ENCODE measurements at regions not wholly inside any gene's neighbourhood (a gene's known extent, or its start where the extent isn't known, plus 50 kb on each side); places are given as distances from the start of the nearest gene placed in this dataset.

- Mint-ChIP-seq H3K9me3 (no peaks in the 10 kb centered on the region), H3K27ac (no peak overlapping the region)
- ATAC-seq (ENCODE audit: low read depth) = no peak
Observed at GRCh38 chr2:2638547-2639220, 307.6 kb upstream of the MYT1L start.

DNA sequence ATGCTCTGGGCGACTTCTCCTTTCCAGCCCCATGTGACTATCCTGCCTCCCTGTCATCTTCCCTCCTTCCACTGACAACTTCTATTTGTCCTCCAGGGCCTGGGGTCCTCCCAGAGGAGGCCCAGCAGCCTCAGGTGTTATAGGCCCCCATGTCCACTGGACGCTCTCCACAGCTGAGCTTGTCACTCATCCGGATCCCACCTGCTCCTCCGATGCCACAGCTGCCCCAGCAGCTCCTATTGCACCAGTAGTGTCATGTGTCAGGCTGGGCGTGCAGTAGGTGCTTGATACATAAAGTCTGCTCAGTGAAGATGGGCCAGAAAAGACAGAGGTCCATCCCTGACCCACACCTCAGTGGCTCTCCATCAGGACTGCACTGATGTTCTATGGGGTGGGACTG lies 305.7 kb upstream of the MYT1L start:
- Mint-ChIP-seq H3K4me3 (no peak overlapping the region), H3K27me3 (peaks cover 7% of the 10 kb centered on the region), H3K27ac (no peak overlapping the region), H3K36me3 (no peaks in the 10 kb centered on the region), H3K4me1 (no peaks in the 10 kb centered on the region), H3K9me3 (no peaks in the 10 kb centered on the region)
- ATAC-seq (ENCODE audit: low read depth) (no peak), DNase-seq (ENCODE audit: low spot score in 2 of 2) (no peak)

More at GRCh38 chr2:2638547-2639220, 307.6 kb upstream of the MYT1L start:
- H3K36me3 Mint-ChIP-seq = no peaks in the 10 kb centered on the region
- no peaks in the 10 kb centered on the region for H3K4me1 Mint-ChIP-seq
- peaks cover 7% of the 10 kb centered on the region for H3K27me3 Mint-ChIP-seq
- no peak for DNase-seq (ENCODE audit: low spot score in 2 of 2)
- no peak overlapping the region for H3K4me3 Mint-ChIP-seq

GRCh38 chr2:2635025-2635528 lies 304.0 kb upstream of the MYT1L start:
- Mint-ChIP-seq H3K9me3 (peaks cover 5% of the 10 kb centered on the region), H3K27me3 (peaks cover 7% of the 10 kb centered on the region), H3K36me3 (no peaks in the 10 kb centered on the region), H3K27ac (no peak overlapping the region), H3K4me1 (no peaks in the 10 kb centered on the region), H3K4me3 (no peak overlapping the region)
- ATAC-seq (ENCODE audit: low read depth) (no peak), DNase-seq (ENCODE audit: low spot score in 2 of 2) (no peak)

DNA sequence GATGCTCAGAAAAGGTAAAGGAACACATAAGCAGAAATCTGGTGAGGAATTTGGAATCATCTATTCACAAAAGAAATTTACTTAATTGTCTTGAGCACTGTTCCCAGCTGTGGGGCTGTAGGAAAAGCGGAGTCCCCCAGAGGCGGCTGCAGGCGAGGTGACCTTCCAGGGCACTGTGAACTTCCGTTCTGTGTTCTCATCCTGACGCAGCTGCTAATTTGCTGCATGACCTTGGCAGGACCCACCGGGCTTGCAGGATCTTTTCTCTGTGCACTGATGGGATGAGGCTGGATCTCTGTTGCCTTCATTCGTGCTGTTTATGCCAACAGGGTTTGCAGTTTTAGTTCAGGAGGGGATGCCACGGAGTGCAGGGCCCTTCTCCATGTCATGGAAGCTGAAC lies 301.9 kb upstream of the MYT1L start:
- H3K9me3 Mint-ChIP-seq = peaks cover 5% of the 10 kb centered on the region
- no peaks in the 10 kb centered on the region for H3K4me1 Mint-ChIP-seq
- no peak overlapping the region for H3K4me3 Mint-ChIP-seq
- no peaks in the 10 kb centered on the region for H3K36me3 Mint-ChIP-seq
- H3K27me3 Mint-ChIP-seq = peaks cover 4% of the 10 kb centered on the region
- no peak overlapping the region for H3K27ac Mint-ChIP-seq
- no peak for DNase-seq (ENCODE audit: low spot score in 2 of 2)
- no peak for ATAC-seq (ENCODE audit: low read depth)

DNA sequence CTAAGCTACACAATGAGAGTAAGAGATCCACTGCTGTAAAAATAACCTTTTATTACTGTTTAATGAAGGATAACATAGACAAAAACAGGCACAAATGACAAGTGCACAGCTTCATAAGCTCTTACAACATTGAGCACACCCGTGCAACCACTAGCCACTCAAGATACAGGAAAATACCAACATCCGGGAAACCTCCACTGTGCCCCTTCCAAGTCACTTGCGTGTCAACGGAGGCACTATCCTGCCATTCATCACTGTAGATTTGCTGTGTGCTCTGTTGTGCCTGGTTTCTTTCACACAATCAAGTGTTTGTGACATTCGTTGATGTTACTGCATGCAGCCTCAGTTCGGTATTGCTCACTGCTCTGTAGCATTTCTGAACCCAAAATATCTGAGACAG lies 292.9 kb upstream of the MYT1L start:
- ATAC-seq (ENCODE audit: low read depth) = no peak
- Mint-ChIP-seq H3K4me3 (no peak overlapping the region), H3K36me3 (no peaks in the 10 kb centered on the region), H3K27me3 (peaks cover 3% of the 10 kb centered on the region), H3K27ac (no peak overlapping the region), H3K9me3 (peaks cover 4% of the 10 kb centered on the region), H3K4me1 (no peaks in the 10 kb centered on the region)
- DNase-seq (ENCODE audit: low spot score in 2 of 2) = no peak

GRCh38 chr2:2621855-2622254 lies 290.8 kb upstream of the MYT1L start:
- Mint-ChIP-seq H3K27me3 (peaks cover 4% of the 10 kb centered on the region), H3K4me1 (no peaks in the 10 kb centered on the region), H3K4me3 (no peak overlapping the region), H3K36me3 (no peaks in the 10 kb centered on the region), H3K27ac (no peak overlapping the region), H3K9me3 (peaks cover 6% of the 10 kb centered on the region)
- peak; percentile 70 for ATAC-seq (ENCODE audit: low read depth)
- no peak for DNase-seq (ENCODE audit: low spot score in 2 of 2)

GRCh38 chr2:2620604-2621003 lies 289.5 kb upstream of the MYT1L start:
- DNase-seq (ENCODE audit: low spot score in 2 of 2) = no peak
- Mint-ChIP-seq H3K9me3 (peaks cover 7% of the 10 kb centered on the region), H3K4me3 (no peak overlapping the region), H3K36me3 (no peaks in the 10 kb centered on the region), H3K27me3 (peaks cover 8% of the 10 kb centered on the region), H3K4me1 (no peaks in the 10 kb centered on the region), H3K27ac (no peak overlapping the region)
- ATAC-seq (ENCODE audit: low read depth) = no peak

DNA sequence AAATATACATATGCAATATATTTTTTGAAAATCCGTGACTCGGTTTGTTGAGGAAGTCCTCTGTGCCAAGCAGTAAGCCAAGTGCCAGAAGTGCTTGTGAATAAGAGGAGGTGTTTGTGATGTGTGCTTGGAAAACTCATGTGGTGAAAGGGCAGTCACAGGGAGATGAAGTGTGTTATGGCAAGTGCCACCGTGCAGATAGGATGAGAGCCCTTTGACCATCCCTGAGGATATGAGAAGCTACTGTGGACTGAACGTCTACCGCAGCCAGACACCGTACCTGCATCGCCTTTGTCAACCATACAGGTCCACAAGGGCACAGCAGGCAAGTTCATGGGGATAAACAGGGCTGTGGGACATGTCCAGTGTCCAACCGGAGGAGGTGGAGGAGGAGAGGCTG lies 288.9 kb upstream of the MYT1L start:
- H3K9me3 Mint-ChIP-seq = peaks cover 7% of the 10 kb centered on the region
- H3K27ac Mint-ChIP-seq = no peak overlapping the region
- DNase-seq (ENCODE audit: low spot score in 2 of 2) = no peak
- no peak for ATAC-seq (ENCODE audit: low read depth)
- no peak overlapping the region for H3K4me3 Mint-ChIP-seq
- no peaks in the 10 kb centered on the region for H3K4me1 Mint-ChIP-seq
- peaks cover 8% of the 10 kb centered on the region for H3K27me3 Mint-ChIP-seq
- no peaks in the 10 kb centered on the region for H3K36me3 Mint-ChIP-seq

DNA sequence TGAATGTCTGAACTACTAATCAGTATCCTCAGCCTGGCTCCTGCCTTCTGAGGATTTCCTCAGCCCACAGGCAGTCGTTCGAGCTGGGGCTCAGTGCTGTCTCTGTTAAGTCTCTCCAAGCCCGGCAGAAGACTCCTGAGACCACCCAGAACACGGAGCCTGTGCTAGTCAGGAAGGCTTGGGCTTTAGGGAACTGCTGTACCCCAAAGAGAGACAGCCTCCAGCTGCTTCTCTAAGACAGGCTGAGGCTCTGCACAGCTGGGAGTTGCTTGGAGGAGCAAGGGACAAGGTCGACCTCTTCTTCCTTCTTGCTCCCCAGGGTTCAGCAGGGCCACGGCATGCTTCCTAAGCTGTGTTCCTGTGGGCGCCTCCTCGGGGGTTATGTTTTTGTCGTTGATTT lies 283.4 kb upstream of the MYT1L start:
- H3K36me3 Mint-ChIP-seq = no peaks in the 10 kb centered on the region

DNA sequence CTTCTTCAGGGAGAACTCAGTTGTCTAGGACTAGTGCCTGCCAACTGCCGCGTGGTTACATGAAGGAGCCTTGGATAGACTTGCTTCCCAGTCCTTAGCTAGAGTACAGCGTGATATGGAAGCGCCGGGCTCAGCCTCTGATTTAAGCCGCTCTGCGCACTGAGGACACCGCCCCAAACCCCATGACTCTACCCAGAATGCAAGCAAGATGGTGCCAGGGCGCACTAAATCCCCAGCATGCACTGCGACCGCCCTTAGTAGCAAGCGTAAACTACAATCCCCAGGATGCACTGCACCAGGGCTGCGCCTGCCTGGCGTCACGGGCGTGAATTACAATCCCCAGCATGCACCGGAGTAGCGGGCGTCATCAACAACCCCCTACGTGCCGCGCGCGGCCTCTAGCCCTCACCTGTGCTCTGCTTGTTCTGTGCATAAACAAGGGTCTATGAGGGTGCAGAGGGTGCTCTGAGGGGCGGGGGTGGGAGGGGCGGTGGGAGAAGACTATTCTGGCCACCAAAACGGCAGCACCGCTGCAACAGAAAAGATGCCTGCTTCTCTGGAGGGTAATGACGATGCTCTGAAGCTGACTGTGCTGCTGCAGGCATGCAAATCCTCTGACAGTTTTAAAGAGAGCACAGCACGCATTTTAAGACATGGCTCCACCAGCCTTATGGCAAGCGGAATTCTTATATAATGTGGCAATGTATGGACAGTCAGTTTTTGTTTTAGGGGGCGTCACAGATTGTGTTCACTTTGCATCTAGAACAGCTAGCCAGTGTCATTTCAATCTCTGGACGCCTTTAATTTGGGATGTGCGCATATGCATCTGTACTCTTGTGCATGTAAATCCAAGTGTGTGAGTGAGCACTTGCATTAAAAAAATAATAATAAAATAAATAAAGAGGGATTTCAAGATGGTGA lies 282.5 kb upstream of the MYT1L start:
- Mint-ChIP-seq H3K4me1 (peaks cover 6% of the 10 kb centered on the region), H3K9me3 (peaks cover 6% of the 10 kb centered on the region), H3K27ac (no peak overlapping the region), H3K4me3 (peak overlapping the region; percentile 71), H3K36me3 (no peaks in the 10 kb centered on the region), H3K27me3 (peaks cover 6% of the 10 kb centered on the region)
- ATAC-seq (ENCODE audit: low read depth) (peak; percentile 96), DNase-seq (ENCODE audit: low spot score in 2 of 2) (peak; percentile 47 to 58)

More for the DNA sequence above, 283.4 kb upstream of the MYT1L start:
- DNase-seq (ENCODE audit: low spot score in 2 of 2) (no peak), ATAC-seq (ENCODE audit: low read depth) (no peak)
- Mint-ChIP-seq H3K4me1 (peaks cover 6% of the 10 kb centered on the region), H3K27ac (no peak overlapping the region), H3K4me3 (no peak overlapping the region), H3K9me3 (peaks cover 6% of the 10 kb centered on the region), H3K27me3 (peaks cover 5% of the 10 kb centered on the region)

- H3K36me3 Mint-ChIP-seq = no peaks in the 10 kb centered on the region
- H3K9me3 Mint-ChIP-seq = peaks cover 3% of the 10 kb centered on the region
- peaks cover 5% of the 10 kb centered on the region for H3K27me3 Mint-ChIP-seq
- ATAC-seq (ENCODE audit: low read depth) (no peak), DNase-seq (ENCODE audit: low spot score in 2 of 2) (no peak)
- H3K4me1 Mint-ChIP-seq = peaks cover 6% of the 10 kb centered on the region
- no peak overlapping the region for H3K4me3 Mint-ChIP-seq
- no peak overlapping the region for H3K27ac Mint-ChIP-seq
Observed at GRCh38 chr2:2610751-2611150, 279.7 kb upstream of the MYT1L start.

GRCh38 chr2:2600366-2600765 lies 269.3 kb upstream of the MYT1L start:
- no peak overlapping the region for H3K27ac Mint-ChIP-seq
- peaks cover 6% of the 10 kb centered on the region for H3K27me3 Mint-ChIP-seq
- DNase-seq (ENCODE audit: low spot score in 2 of 2) = no peak
- ATAC-seq (ENCODE audit: low read depth) = no peak
- no peaks in the 10 kb centered on the region for H3K4me1 Mint-ChIP-seq
- no peak overlapping the region for H3K4me3 Mint-ChIP-seq
- no peaks in the 10 kb centered on the region for H3K36me3 Mint-ChIP-seq
- peaks cover 3% of the 10 kb centered on the region for H3K9me3 Mint-ChIP-seq

- no peak for ATAC-seq (ENCODE audit: low read depth)
- no peaks in the 10 kb centered on the region for H3K36me3 Mint-ChIP-seq
- no peaks in the 10 kb centered on the region for H3K4me1 Mint-ChIP-seq
Observed at GRCh38 chr2:2599441-2599840, 268.4 kb upstream of the MYT1L start.

DNA sequence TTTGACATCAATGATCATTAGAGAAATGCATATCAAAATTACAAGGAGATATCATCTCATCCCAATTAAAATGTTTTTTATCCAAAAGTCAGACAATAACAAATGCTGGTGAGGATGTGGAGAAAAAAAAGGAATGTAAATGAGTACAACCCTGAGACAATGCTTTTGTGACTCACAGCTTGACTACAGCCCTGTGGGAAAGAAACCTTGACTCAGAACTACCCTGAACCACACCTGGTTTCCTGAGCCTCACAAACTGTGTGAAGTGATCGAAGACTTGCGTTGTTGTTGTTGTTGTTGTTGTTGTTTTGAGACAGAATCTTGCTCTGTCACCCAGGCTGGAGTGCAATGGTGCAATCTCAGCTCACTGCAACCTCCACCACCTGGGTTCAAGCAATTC lies 266.6 kb upstream of the MYT1L start:
- no peaks in the 10 kb centered on the region for H3K36me3 Mint-ChIP-seq
- H3K27ac Mint-ChIP-seq = no peak overlapping the region
- peaks cover 4% of the 10 kb centered on the region for H3K9me3 Mint-ChIP-seq
- ATAC-seq (ENCODE audit: low read depth) = no peak
- peaks cover 3% of the 10 kb centered on the region for H3K27me3 Mint-ChIP-seq
- no peak overlapping the region for H3K4me3 Mint-ChIP-seq
- H3K4me1 Mint-ChIP-seq = no peaks in the 10 kb centered on the region
- DNase-seq (ENCODE audit: low spot score in 2 of 2) = no peak

More at GRCh38 chr2:2599441-2599840, 268.4 kb upstream of the MYT1L start:
- Mint-ChIP-seq H3K27ac (no peak overlapping the region), H3K27me3 (peaks cover 6% of the 10 kb centered on the region), H3K4me3 (no peak overlapping the region), H3K9me3 (peaks cover 3% of the 10 kb centered on the region)
- DNase-seq (ENCODE audit: low spot score in 2 of 2) = no peak
